Myocyte (in vitro differentiated cells): ENCODE measurements at regions not wholly inside any gene's neighbourhood (a gene's known extent, or its start where the extent isn't known, plus 50 kb on each side); places are given as distances from the start of the nearest gene placed in this dataset.

ENCODE experiments used
- DNase-seq: peaks from one replicate; pipeline ENCODE4 v3.0.0-alpha.2; 2012; ENCODE audit warnings: low read depth

GRCh38 chr2:2931318-2932075 lies 446.1 kb downstream of the EIPR1 start:
- DNase-seq, result no peak

DNA sequence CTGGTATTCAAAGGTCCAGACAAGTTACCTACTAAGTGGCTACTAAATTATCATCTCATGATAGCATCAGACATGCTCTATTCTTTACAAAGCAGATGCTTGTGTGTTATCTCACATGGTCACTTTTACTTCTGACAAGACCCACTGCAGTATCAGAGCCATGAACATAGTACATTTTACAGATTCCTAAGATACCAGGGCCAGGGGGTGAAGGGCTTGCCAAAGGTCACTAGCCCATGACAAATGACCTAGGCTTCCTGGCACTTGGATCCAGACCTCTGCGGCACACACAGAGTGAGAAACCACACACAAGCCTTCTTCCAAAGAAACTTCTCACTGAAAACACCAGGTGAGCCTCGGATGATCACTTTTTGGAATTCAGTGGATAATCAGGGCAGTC lies 446.8 kb downstream of the EIPR1 start:
- no peak for DNase-seq

DNA sequence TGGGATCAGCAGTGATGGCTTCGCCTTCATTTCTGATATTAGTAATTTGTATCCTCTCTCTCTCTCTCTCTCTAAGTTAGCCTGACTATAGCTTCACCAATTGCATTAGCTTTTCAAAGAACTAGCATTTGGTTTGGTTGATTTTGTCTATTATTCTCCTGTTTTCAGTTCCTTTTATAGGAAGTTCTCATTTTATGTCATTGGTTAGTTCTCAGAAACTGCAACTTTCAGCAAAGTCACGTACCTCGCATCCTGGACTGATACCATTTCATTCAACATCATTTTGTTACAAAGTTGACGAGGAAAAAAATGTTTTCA lies 450.8 kb downstream of the EIPR1 start:
- no peak for DNase-seq

DNA sequence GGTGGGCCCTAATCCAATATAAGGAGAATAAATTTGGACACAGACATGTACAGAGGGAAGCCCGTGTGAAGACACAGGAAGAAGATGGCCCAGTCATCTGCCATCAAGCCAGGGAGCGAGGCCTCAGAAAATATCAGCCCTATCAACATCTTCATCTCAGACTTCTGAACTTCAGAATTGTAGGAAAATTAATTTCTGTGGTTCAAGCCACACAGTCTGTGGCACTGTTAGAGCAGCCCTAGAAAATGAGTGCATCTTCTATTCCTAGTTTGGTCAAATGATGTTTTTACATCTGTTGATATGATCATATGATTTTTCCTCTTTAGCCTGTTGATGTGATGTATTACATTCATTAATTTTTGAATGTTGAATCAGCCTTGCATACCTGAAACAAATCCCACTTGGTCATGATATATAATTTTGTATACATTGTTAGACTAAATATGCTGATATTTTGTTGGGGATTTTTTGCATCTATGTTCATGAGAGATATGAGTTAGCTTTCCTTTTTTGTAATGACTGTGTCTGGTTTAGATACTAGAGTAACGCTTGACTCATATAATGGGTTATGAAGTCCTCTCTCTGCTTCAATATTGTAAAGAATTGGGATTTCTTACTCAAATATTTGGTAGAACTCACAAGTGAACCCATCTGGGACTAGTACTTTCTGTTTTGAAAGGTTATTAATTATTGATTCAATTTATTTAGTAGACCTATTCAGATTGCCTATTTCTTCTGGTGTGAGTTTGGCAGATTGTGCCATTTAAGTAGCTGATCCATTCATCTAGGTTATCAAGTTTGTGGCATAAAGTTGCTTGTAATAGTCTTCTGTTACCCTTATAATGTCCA lies 451.4 kb downstream of the EIPR1 start:
- no peak for DNase-seq

DNA sequence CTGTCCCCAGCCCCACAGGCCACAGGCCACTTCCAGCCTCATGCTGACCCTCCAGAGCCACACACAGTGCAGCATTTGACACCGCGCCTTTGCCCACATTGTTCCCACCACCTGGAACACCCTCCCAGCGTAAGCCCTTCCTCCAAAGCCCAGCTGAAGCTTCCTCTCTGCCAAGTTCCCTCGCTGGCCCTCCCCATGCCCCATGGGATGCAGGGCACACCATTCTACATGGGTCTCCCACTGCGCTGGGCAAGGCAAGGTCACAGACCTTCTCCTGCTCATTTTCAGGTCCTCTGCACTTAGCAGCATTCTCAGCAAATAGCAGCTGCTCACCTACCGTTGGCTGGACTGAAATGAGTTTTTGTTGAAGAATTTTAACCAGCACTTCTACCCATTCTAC lies 455.5 kb downstream of the EIPR1 start:
- no peak for DNase-seq

DNA sequence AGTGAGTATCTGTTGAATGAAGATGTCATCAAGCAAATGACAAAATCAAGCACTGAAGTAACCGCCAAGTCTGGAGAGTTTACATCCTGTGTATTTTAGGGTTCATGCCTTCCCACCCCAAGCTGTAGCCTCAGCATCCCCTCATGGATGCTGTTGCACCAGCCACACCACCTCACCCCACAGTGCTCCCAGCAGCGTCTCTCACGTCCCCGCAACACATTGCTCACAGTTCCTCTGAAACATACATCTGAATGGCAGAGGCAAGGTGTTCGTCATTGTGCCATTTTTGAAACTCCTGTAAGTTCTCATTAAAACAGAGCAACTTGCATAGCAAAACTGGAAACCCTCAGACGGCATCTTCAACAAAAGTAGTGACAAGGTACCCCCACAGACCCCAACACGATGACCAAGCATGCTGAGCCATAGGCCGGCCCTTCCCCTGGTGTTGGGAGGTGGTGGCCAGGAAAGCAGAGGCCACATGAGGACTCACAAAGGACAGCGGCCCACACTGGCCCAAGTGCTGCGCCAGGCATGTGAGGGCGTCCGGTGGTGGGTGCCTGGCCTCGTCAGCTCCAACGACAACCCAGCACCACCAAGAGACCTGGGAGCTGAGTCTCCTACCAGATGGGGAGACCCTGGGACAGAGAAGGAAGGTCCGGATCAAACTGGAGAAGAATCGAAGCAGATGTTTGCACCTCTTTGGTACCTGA lies 456.5 kb downstream of the EIPR1 start:
- DNase-seq, result no peak

GRCh38 chr2:2919574-2920365 lies 457.8 kb downstream of the EIPR1 start:
- DNase-seq, result no peak

GRCh38 chr2:2919026-2919425 lies 458.6 kb downstream of the EIPR1 start:
- DNase-seq, result no peak

- DNase-seq, result no peak
Measured at GRCh38 chr2:2916621-2917020, 461.0 kb downstream of the EIPR1 start.

- DNase-seq, result no peak
Measured at GRCh38 chr2:2914252-2914651, 463.4 kb downstream of the EIPR1 start.

DNA sequence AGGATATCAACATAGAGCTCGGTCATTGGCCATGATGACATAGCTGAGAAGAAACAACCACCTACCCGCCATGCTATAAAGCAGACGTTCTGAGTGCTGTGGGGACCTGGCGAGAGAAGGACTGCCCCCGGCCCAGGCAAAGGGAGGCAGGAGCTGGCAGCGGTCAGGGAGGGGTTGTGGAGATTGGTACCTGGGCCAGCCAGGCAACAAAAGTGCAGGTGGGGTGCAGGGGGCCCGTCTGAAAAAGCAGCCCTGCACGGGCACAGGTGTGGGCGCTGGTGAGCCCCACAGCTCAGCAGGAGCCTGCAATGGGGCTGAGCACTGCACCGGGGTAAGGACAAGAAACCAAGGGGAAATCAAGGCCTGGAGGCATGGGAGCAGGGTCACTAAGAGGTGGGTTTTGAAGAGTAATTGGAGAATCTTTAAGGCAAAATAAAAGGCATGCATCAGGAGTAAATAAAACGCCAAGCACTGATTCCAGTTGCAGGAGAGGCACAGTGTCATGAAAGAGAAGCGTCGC lies 464.0 kb downstream of the EIPR1 start:
- DNase-seq, result no peak

GRCh38 chr2:2912731-2913130 lies 464.9 kb downstream of the EIPR1 start:
- no peak for DNase-seq

DNA sequence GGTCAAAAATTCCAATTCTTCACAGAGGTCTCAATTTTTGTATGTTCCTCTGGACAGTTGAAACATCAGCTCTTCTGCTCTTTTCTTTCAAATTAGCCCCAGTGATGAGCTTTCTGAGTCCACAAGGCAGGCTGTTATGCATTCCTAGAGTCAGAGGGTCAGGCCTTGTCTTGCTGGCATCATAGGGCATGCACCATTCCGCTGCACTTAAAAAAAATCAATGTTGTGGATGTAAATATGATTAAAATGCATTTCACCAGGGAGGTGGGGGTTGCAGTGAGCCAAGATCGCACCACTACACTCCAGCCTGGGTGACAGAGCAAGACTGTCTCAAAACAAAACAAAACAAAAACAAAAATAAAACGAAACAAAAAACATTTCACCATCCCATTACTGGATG lies 465.3 kb downstream of the EIPR1 start:
- no peak for DNase-seq

DNA sequence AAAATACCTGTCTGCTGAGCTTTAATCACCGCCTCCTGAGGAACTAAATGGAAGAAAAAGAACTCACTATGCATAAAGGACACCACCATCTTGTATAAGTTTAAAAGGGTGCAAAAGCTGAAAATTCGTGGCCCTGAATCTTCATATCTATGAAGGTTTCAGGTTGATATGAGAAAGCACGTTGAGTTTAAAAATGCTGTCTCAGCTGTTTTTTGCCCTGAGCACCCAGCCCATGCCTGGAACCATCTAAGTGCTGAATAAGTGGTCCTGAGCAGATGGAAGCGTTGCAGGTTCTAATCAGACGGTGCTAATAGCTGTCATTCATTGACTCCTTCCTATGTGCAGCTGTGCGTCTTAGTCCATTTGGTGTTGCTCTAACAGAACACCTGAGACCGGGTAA lies 467.4 kb downstream of the EIPR1 start:
- DNase-seq, result no peak

- no peak for DNase-seq
Measured at GRCh38 chr2:2909086-2910035, 468.3 kb downstream of the EIPR1 start.

DNA sequence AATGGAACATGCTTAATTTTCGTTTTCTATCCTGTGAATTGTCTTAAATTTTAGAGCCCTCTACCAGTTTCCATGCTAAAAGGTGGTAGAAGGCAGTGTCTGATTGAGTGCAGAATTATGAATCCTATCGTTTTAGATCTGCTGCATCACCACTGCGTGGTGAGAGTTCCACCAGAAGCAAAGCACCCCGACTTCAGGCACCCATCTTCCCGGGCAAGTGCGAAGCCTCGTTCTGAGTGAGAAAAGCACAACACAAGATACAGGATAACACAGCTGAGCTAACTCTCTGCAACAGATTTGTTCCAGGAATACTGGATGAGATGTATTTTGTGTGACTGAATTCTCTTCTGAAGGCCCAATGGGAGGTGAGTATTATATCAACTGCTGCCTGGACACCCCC lies 471.5 kb downstream of the EIPR1 start:
- no peak for DNase-seq

- DNase-seq, result no peak
Measured at GRCh38 chr2:2904721-2905350, 472.8 kb downstream of the EIPR1 start.

DNA sequence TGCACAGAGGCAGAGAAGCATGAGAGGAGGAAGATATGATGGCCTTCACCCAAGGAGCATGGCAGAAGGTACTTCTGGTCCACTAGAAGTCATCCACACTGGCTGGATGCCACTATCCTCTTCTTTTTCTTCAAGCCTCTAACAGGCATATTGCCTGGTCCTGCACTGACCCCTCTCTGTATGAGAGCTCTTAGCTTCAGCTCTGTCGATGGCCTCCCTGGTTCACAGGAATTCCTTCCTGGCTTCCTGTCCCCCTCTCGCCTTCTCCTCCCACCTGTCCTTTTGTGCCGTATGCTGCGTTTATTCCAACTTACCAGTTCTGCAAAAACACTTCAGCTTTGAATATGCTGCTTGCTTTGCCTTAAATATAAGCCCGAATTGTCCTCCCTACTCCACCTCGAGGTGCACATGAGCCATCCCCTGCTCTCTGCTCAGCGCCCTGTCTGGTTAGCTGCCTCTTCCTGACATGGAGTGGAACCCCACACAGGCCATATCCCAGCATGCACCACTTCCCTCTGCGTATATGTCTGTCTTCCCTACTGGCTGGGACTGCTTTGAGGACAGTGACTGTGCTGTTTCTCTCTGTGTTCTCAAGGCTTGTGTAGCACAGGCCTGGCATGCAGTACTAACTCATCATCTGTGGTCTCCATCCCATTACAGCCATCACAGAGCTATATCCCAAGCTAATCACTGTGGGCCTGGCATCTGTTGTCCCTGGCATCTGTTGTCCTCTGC lies 474.9 kb downstream of the EIPR1 start:
- DNase-seq, result no peak
